ENCODE measurements at regions not wholly inside any gene's neighbourhood (a gene's known extent, or its start where the extent isn't known, plus 50 kb on each side); places are given as distances from the start of the nearest gene placed in this dataset.

GRCh38 chr2:150612957-150613710 is 125.7 kb upstream of the RND3 start:
- TF ChIP-seq CTCF (IDR thresholded peaks at IDR 0.05) (no peak), POLR2A (IDR thresholded peaks at IDR 0.05) (no peak)
